ENCODE measurements at regions not wholly inside any gene's neighbourhood (a gene's known extent, or its start where the extent isn't known, plus 50 kb on each side); places are given as distances from the start of the nearest gene placed in this dataset.

DNA sequence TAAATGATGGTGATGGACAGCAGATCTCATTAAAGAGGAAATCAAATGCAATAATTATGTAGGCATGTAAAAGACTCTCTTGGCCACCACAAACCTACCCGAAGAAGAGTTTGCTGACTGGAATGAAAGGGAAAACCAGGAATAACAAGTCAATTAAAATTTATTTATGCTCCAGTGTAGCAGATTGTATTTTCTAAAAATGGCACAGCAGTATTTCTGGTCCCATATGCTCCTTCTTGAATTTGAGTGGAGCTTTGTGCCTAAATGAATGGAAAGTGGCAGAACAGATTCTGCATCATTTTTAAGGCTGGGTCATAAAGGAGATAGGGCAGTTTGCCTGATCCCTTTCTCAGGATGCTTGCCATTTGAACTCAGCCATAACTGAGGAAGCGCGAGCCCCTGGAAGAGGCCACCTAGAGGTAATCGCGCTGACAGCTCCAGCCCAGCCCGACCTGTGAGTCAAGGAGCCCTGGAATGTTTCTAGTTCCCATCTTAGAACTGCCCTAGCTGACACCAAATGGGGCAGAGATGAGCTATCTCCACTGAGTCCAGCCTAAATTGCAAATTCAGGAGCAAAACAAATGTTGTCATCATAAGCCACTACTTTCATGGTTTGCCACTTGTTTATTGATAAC, 229.2 kb upstream of the TMTC1 start:
- Histone ChIP-seq H3K9me3 (ENCODE audit: control insufficient read depth, insufficient read depth, low read depth, low read length) (no peaks in the 10 kb centered on the region), H3K36me3 (ENCODE audit: control insufficient read depth in 2 of 2, insufficient read depth in 1 of 2, low read length in 2 of 2) (no peaks in the 10 kb centered on the region), H3K4me1 (ENCODE audit: control insufficient read depth, insufficient read depth, low read length) (no peaks in the 10 kb centered on the region), H3K4me3 (ENCODE audit: low read depth, low read length) (no peak overlapping the region), H3K27ac (ENCODE audit: extremely low read depth, low read depth, low read length) (no peak overlapping the region)
- ChIA-PET POLR2A (no interaction called here), CTCF (no interaction called here)
- TF ChIP-seq, protein P1, sequence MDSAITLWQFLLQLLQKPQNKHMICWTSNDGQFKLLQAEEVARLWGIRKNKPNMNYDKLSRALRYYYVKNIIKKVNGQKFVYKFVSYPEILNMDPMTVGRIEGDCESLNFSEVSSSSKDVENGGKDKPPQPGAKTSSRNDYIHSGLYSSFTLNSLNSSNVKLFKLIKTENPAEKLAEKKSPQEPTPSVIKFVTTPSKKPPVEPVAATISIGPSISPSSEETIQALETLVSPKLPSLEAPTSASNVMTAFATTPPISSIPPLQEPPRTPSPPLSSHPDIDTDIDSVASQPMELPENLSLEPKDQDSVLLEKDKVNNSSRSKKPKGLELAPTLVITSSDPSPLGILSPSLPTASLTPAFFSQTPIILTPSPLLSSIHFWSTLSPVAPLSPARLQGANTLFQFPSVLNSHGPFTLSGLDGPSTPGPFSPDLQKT (IDR thresholded peaks at IDR 0.05; ENCODE audit: borderline replicate concordance, low read depth, low read length), result no peak
- TF ChIP-seq, protein P2, sequence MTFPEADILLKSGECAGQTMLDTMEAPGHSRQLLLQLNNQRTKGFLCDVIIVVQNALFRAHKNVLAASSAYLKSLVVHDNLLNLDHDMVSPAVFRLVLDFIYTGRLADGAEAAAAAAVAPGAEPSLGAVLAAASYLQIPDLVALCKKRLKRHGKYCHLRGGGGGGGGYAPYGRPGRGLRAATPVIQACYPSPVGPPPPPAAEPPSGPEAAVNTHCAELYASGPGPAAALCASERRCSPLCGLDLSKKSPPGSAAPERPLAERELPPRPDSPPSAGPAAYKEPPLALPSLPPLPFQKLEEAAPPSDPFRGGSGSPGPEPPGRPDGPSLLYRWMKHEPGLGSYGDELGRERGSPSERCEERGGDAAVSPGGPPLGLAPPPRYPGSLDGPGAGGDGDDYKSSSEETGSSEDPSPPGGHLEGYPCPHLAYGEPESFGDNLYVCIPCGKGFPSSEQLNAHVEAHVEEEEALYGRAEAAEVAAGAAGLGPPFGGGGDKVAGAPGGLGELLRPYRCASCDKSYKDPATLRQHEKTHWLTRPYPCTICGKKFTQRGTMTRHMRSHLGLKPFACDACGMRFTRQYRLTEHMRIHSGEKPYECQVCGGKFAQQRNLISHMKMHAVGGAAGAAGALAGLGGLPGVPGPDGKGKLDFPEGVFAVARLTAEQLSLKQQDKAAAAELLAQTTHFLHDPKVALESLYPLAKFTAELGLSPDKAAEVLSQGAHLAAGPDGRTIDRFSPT (tag by site-specific recombination; IDR thresholded peaks at IDR 0.05), result no peak
- TF ChIP-seq SP3 (tag by site-specific recombination; IDR thresholded peaks at IDR 0.05), result no peak
- TF ChIP-seq, protein P3, sequence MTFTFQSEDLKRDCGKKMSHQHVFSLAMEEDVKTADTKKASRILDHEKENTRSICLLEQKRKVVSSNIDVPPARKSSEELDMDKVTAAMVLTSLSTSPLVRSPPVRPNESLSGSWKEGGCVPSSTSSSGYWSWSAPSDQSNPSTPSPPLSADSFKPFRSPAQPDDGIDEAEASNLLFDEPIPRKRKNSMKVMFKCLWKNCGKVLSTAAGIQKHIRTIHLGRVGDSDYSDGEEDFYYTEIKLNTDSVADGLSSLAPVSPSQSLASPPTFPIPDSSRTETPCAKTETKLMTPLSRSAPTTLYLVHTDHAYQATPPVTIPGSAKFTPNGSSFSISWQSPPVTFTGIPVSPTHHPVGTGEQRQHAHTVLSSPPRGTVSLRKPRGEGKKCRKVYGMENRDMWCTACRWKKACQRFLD (tag by site-specific recombination; IDR thresholded peaks at IDR 0.05), result no peak
- no peak for TF ChIP-seq ZEB2 (tag by site-specific recombination; IDR thresholded peaks at IDR 0.05)
- TF ChIP-seq, protein P4, sequence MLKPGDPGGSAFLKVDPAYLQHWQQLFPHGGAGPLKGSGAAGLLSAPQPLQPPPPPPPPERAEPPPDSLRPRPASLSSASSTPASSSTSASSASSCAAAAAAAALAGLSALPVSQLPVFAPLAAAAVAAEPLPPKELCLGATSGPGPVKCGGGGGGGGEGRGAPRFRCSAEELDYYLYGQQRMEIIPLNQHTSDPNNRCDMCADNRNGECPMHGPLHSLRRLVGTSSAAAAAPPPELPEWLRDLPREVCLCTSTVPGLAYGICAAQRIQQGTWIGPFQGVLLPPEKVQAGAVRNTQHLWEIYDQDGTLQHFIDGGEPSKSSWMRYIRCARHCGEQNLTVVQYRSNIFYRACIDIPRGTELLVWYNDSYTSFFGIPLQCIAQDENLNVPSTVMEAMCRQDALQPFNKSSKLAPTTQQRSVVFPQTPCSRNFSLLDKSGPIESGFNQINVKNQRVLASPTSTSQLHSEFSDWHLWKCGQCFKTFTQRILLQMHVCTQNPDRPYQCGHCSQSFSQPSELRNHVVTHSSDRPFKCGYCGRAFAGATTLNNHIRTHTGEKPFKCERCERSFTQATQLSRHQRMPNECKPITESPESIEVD (tag by site-specific recombination; IDR thresholded peaks at IDR 0.05), result no peak
- TF ChIP-seq ZBTB21 (tag by site-specific recombination; IDR thresholded peaks at IDR 0.05), result no peak
- no peak for TF ChIP-seq HOXD13 (CRISPR knock-in tag; IDR thresholded peaks at IDR 0.05; ENCODE audit: borderline replicate concordance)
- no peak for TF ChIP-seq ZNF155 (tag by site-specific recombination; IDR thresholded peaks at IDR 0.05)
- no peak for TF ChIP-seq ZFP69B (tag by site-specific recombination; IDR thresholded peaks at IDR 0.05)
- TF ChIP-seq, protein P5, sequence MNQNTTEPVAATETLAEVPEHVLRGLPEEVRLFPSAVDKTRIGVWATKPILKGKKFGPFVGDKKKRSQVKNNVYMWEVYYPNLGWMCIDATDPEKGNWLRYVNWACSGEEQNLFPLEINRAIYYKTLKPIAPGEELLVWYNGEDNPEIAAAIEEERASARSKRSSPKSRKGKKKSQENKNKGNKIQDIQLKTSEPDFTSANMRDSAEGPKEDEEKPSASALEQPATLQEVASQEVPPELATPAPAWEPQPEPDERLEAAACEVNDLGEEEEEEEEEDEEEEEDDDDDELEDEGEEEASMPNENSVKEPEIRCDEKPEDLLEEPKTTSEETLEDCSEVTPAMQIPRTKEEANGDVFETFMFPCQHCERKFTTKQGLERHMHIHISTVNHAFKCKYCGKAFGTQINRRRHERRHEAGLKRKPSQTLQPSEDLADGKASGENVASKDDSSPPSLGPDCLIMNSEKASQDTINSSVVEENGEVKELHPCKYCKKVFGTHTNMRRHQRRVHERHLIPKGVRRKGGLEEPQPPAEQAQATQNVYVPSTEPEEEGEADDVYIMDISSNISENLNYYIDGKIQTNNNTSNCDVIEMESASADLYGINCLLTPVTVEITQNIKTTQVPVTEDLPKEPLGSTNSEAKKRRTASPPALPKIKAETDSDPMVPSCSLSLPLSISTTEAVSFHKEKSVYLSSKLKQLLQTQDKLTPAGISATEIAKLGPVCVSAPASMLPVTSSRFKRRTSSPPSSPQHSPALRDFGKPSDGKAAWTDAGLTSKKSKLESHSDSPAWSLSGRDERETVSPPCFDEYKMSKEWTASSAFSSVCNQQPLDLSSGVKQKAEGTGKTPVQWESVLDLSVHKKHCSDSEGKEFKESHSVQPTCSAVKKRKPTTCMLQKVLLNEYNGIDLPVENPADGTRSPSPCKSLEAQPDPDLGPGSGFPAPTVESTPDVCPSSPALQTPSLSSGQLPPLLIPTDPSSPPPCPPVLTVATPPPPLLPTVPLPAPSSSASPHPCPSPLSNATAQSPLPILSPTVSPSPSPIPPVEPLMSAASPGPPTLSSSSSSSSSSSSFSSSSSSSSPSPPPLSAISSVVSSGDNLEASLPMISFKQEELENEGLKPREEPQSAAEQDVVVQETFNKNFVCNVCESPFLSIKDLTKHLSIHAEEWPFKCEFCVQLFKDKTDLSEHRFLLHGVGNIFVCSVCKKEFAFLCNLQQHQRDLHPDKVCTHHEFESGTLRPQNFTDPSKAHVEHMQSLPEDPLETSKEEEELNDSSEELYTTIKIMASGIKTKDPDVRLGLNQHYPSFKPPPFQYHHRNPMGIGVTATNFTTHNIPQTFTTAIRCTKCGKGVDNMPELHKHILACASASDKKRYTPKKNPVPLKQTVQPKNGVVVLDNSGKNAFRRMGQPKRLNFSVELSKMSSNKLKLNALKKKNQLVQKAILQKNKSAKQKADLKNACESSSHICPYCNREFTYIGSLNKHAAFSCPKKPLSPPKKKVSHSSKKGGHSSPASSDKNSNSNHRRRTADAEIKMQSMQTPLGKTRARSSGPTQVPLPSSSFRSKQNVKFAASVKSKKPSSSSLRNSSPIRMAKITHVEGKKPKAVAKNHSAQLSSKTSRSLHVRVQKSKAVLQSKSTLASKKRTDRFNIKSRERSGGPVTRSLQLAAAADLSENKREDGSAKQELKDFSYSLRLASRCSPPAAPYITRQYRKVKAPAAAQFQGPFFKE (tag by site-specific recombination; IDR thresholded peaks at IDR 0.05; ENCODE audit: borderline replicate concordance), result no peak
- TF ChIP-seq KLF1 (tag by site-specific recombination; IDR thresholded peaks at IDR 0.05), result no peak
- no peak for TF ChIP-seq SALL2 (tag by site-specific recombination; IDR thresholded peaks at IDR 0.05; ENCODE audit: borderline replicate concordance)
- no peak for TF ChIP-seq ZNF701 (tag by site-specific recombination; IDR thresholded peaks at IDR 0.05)
- no peak for TF ChIP-seq ZNF341 (tag by site-specific recombination; IDR thresholded peaks at IDR 0.05; ENCODE audit: low read depth)
- no peak for TF ChIP-seq RBAK (tag by site-specific recombination; IDR thresholded peaks at IDR 0.05)
- no peak for TF ChIP-seq ZNF677 (tag by site-specific recombination; IDR thresholded peaks at IDR 0.05)
- no peak for TF ChIP-seq ZNF324 (tag by site-specific recombination; IDR thresholded peaks at IDR 0.05)

All from HEK293 (cell line).